CD4-positive, alpha-beta memory T cell (primary cell): ENCODE measurements at regions not wholly inside any gene's neighbourhood (a gene's known extent, or its start where the extent isn't known, plus 50 kb on each side); places are given as distances from the start of the nearest gene placed in this dataset.

Experiments used
- CTCF ChIA-PET: fragments of 350-600 bp; sonication (Branson Sonifier 250); formaldehyde crosslinking; loops from one replicate; lab custom pipeline; 2021; ENCODE audit warnings: inconsistent platforms; ENCODE audit not compliant: partially characterized antibody; lab: Charles Lee
- POLR2A ChIA-PET: fragments of 350-600 bp; sonication (Branson Sonifier 250); formaldehyde crosslinking; loops from one replicate; lab custom pipeline; 2021; ENCODE audit not compliant: partially characterized antibody; lab: Charles Lee
- DNase-seq, 5 donors: peaks; one replicate each; pipeline versions ENCODE4 v3.0.0 to v3.0.0-alpha.2; 2020 to 2022; ENCODE audit warnings: mixed read lengths in 1 of 5
- H3K27ac ChIP-seq: one replicate; pipeline ENCODE4 v1.7.0; 2013; ENCODE audit warnings: low read depth, low read length
- H3K27me3 ChIP-seq: 2 replicates; pipeline ENCODE4 v1.7.0; 2013; ENCODE audit warnings: mild to moderate bottlenecking, low read length, moderate library complexity; ENCODE audit not compliant: insufficient read depth
- H3K36me3 ChIP-seq: 2 replicates; pipeline ENCODE4 v1.7.0; 2013; ENCODE audit warnings: mild to moderate bottlenecking, low read length, moderate library complexity; ENCODE audit not compliant: insufficient read depth
- H3K4me1 ChIP-seq: 2 replicates; pipeline ENCODE4 v1.7.0; 2013; ENCODE audit warnings: mild to moderate bottlenecking, low read length, moderate library complexity; ENCODE audit not compliant: insufficient read depth
- H3K4me3 ChIP-seq, 2 donors: one replicate each; pipeline ENCODE4 v1.7.0; 2013; ENCODE audit warnings: low read length in 2 of 2, mild to moderate bottlenecking in 1 of 2
- H3K9me3 ChIP-seq, 2 donors: one replicate each; pipeline ENCODE4 v1.7.0; 2013; ENCODE audit warnings: low read length in 2 of 2, control low read depth in 1 of 2; ENCODE audit not compliant: control insufficient read depth in 1 of 2
- H3K27ac Mint-ChIP-seq, 7 donors: one replicate each; pipeline ENCODE4 v1.8.0; 2020 to 2021; ENCODE audit warnings: mixed read lengths in 7 of 7, mild to moderate bottlenecking in 6 of 7, inconsistent platforms in 3 of 7, moderate library complexity in 3 of 7
- H3K27me3 Mint-ChIP-seq, 2 donors: one replicate each; pipeline ENCODE4 v1.8.0; 2020 to 2021; ENCODE audit warnings: mixed read lengths in 2 of 2
- H3K36me3 Mint-ChIP-seq, 2 donors: one replicate each; pipeline ENCODE4 v1.8.0; 2020 to 2021; ENCODE audit warnings: mixed read lengths in 2 of 2, inconsistent platforms in 1 of 2, mild to moderate bottlenecking in 1 of 2
- H3K4me1 Mint-ChIP-seq, 4 donors: one replicate each; pipeline ENCODE4 v1.8.0; 2020 to 2021; ENCODE audit warnings: mixed read lengths in 4 of 4, mild to moderate bottlenecking in 1 of 4
- H3K4me3 Mint-ChIP-seq, 8 donors: one replicate each; pipeline ENCODE4 v1.8.0; 2020 to 2021; ENCODE audit warnings: mixed read lengths in 8 of 8, mild to moderate bottlenecking in 7 of 8, moderate library complexity in 6 of 8, inconsistent platforms in 3 of 8
- H3K9me3 Mint-ChIP-seq, 8 donors: one replicate each; pipeline ENCODE4 v1.8.0; 2020 to 2021; ENCODE audit warnings: mixed read lengths in 8 of 8, mild to moderate bottlenecking in 5 of 8, inconsistent platforms in 3 of 8, moderate library complexity in 1 of 8
- intact Hi-C: fragments of 100-400 bp; cut with micrococcal nuclease; formaldehyde crosslinking; loops from one replicate; pipeline ENCODE4 v1.15.1; 2023

DNA sequence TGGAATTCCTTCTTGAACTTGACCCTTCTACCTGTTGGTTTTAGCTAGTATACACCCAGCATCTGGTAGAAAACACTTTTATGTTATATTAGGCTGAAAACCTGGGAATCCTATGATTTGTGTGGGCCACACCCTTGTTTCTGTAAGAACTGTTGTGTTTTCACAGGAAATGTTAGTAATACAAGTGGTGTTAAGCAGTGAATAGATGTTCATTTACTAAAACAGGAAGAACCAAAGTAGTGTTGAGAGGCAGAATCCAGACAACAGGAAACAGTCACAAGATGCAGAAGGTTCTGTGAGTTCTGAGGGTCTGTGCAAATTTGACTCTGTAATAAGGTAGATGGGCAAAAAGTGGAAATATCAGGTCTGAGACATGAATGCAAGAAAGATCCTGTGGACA is 73.0 kb upstream of the RAI14 start:
- H3K4me1 Mint-ChIP-seq: peaks cover 0 to 4% (median under 1%) of the 10 kb centered on the region in 4 donors
- H3K27me3 Mint-ChIP-seq: peaks cover 17 to 26% of the 10 kb centered on the region in 2 donors
- intact Hi-C loops: no loop called here
- no peaks in the 10 kb centered on the region for H3K36me3 Mint-ChIP-seq
- Histone ChIP-seq H3K27ac (no peak overlapping the region), H3K9me3 (no peaks in the 10 kb centered on the region), H3K4me3 (no peak overlapping the region), H3K36me3 (no peaks in the 10 kb centered on the region), H3K27me3 (no peaks in the 10 kb centered on the region), H3K4me1 (no peaks in the 10 kb centered on the region)
- peaks cover 0 to 3% (median 0%) of the 10 kb centered on the region in 8 donors for H3K9me3 Mint-ChIP-seq
- H3K27ac Mint-ChIP-seq: no peak overlapping the region
- POLR2A ChIA-PET: no interaction called here
- H3K4me3 Mint-ChIP-seq: no peak overlapping the region
- DNase-seq: no peak
- CTCF ChIA-PET: interaction anchor here (1.2 kb wide), 1 partner anchor 9 kb away, joined by 3 read pairs; no protein-coding TSS in a partner anchor

DNA sequence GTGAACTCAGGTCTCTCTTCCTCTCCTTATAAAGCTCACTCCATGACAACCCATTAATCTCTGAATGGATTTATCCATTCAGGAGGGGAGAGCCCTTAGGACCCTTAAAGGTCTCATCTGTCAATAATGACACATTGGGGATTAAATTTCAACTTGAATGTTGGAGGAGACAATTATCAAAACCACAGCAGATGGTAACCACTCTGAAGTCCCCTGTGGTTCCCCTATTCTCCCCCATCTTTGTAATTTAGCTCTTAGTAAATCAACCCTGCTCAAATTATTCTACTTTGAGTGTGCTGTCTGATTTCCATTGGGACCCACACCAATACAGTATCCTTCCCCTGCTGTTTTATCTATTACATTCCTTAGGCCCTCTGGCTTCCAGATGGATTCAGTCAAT is 72.0 kb upstream of the RAI14 start:
- no peaks in the 10 kb centered on the region for H3K36me3 ChIP-seq
- H3K4me1 Mint-ChIP-seq: peaks cover 0 to 4% (median under 1%) of the 10 kb centered on the region in 4 donors
- H3K27me3 Mint-ChIP-seq: peaks cover 17 to 30% of the 10 kb centered on the region in 2 donors
- no peaks in the 10 kb centered on the region for H3K9me3 ChIP-seq
- no peak overlapping the region for H3K27ac ChIP-seq
- intact Hi-C loops: no loop called here
- H3K9me3 Mint-ChIP-seq: peaks cover 0 to 3% (median 0%) of the 10 kb centered on the region in 8 donors
- DNase-seq: no peak
- H3K27ac Mint-ChIP-seq: no peak overlapping the region
- POLR2A ChIA-PET: no interaction called here
- H3K36me3 Mint-ChIP-seq: no peaks in the 10 kb centered on the region
- no peaks in the 10 kb centered on the region for H3K27me3 ChIP-seq
- CTCF ChIA-PET: no interaction called here
- no peaks in the 10 kb centered on the region for H3K4me1 ChIP-seq
- H3K4me3 Mint-ChIP-seq: no peak overlapping the region
- H3K4me3 ChIP-seq: no peak overlapping the region

DNA sequence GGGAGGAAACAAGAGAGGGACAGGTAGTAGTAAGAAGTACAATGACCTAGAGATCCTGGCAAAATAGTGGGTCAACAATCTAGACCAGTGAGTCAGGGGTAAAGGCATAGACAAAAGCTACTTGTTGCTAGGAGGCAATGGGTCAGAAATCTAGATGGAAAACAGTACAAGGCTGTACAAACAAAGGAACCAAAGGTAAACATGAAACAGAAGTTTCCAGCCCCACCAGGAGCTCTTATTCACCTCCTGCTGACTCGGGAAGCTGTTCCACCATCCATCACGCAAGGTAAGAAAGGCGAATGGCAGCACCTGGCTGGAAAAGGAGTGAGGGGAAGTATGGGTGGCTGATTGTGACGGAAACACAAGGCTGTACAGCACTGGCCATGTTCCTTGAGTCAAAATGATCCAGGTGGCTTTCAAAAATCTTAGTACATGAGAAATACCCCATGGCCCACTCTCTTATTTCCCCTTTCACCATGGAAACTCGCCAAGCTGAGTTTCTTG is 70.5 kb upstream of the RAI14 start:
- Histone ChIP-seq H3K4me3 (no peak overlapping the region), H3K4me1 (no peaks in the 10 kb centered on the region), H3K9me3 (no peaks in the 10 kb centered on the region), H3K27ac (no peak overlapping the region), H3K27me3 (no peaks in the 10 kb centered on the region), H3K36me3 (no peaks in the 10 kb centered on the region)
- no peaks in the 10 kb centered on the region for H3K36me3 Mint-ChIP-seq
- ChIA-PET POLR2A (no interaction called here), CTCF (no interaction called here)
- intact Hi-C loops: no loop called here
- H3K27ac Mint-ChIP-seq: peak overlapping the region in 1 of 7 donors; percentile 14
- H3K4me3 Mint-ChIP-seq: no peak overlapping the region
- DNase-seq: no peak
- no peaks in the 10 kb centered on the region for H3K9me3 Mint-ChIP-seq
- peaks cover 17 to 34% of the 10 kb centered on the region in 2 donors for H3K27me3 Mint-ChIP-seq
- peaks cover 0 to 4% (median under 1%) of the 10 kb centered on the region in 4 donors for H3K4me1 Mint-ChIP-seq

DNA sequence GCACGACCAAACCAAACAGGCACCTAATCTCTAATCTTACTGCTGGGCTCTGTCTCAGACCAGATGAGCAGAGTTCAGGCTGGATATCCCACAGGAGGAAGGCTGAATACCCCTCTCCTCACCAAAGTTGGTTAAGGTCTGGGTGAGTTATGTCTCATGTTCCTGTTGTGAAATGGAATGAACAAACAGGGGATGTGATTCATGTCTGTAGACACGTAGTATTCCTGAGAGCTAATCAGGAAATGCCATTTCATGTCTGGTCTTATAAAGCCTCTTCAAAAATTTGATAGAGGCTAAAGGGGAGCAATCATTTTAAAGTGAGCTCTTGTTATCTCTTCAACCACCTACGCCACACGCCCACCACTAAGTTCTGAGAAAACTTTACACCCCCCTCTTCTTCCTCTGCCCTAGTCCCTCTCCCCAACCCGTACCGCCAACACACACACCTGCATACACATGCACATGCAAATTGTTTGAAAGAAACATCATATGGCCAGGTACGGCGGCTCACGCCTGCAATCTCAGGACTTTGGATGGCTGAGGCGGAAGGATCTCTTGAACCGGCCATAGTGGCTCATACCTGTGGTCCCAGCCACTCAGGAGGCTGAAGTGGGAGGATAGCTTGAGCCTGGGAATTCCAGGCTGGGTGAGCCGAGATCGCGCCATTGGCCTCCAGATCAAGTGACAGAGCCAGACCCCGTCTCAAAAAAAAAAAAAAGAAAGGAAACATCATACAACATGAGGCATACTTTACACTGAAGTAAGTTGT is 69.8 kb upstream of the RAI14 start:
- H3K4me3 Mint-ChIP-seq: no peak overlapping the region
- ChIA-PET CTCF (no interaction called here), POLR2A (no interaction called here)
- no peaks in the 10 kb centered on the region for H3K36me3 Mint-ChIP-seq
- peaks cover 19 to 29% of the 10 kb centered on the region in 2 donors for H3K27me3 Mint-ChIP-seq
- Histone ChIP-seq H3K27me3 (no peaks in the 10 kb centered on the region), H3K4me3 (no peak overlapping the region), H3K4me1 (no peaks in the 10 kb centered on the region), H3K27ac (no peak overlapping the region), H3K36me3 (no peaks in the 10 kb centered on the region), H3K9me3 (no peaks in the 10 kb centered on the region)
- DNase-seq: no peak
- intact Hi-C loops: no loop called here
- no peak overlapping the region for H3K27ac Mint-ChIP-seq
- peaks cover 0 to 4% (median under 1%) of the 10 kb centered on the region in 4 donors for H3K4me1 Mint-ChIP-seq
- no peaks in the 10 kb centered on the region for H3K9me3 Mint-ChIP-seq

DNA sequence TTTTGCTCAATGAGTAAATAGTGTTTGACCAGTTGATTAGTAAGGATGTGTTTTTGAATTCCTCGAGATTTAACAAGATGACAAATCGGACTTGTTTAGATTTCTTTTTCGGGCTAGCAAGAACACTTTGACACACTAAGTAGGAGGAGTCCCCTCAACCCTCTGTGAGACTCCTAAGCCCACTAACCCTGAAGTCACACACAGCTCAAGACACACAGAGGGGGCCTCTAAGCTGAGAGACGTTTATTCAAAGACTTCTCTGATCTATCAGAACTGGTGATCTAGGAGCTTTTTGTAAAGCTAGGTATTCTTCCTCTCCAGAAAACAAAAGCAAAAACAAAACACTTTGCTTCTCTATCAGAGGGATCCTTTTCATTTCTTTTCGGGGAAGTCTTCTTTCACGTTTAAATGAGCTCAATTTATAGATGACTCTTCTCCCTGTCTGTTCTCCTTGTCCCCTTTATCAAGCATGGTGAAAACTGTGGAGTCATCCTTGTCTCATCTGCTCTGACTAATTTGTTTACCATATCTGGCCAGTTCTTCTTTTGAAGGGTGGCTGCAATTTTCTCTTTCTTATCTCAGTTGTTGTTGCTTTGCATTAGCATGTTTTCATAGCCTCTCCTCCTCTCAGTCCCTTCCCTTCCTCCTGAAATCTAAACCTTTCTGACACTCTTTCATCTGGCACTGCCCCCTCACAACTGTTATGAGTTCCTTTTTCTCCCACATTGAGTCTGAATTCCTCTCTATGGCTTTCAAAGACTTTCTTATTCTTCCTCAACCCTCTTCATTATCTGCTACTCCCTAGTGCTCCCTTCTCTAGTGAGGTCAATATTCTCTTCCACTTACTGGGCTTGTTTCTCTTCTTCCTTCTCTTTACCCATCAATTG is 68.5 kb upstream of the RAI14 start:
- CTCF ChIA-PET: no interaction called here
- intact Hi-C loops: no loop called here
- peaks cover 14 to 22% of the 10 kb centered on the region in 2 donors for H3K27me3 Mint-ChIP-seq

DNA sequence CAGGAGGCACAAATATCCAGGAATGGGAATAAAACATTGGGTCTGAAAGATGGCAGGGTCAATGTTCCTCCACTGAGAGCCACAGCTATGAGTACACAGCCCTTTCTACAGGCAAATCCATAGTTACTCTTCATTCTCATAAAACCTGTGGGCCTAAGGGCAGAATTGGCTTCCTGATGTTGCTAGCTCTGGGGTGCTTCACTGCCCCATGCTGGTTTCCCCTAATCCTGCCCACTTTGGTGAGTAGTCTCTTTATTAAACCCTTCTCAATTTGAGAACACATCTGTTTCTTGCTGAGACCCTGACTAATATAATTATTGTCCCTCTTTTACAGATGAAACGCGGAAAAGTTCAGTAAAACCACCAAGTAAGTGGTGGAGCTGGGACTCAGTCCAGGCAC is 66.3 kb upstream of the RAI14 start:
- Histone ChIP-seq H3K36me3 (no peaks in the 10 kb centered on the region), H3K9me3 (no peaks in the 10 kb centered on the region), H3K27me3 (no peaks in the 10 kb centered on the region), H3K27ac (no peak overlapping the region), H3K4me3 (no peak overlapping the region), H3K4me1 (no peaks in the 10 kb centered on the region)
- ChIA-PET CTCF (no interaction called here), POLR2A (no interaction called here)
- Mint-ChIP-seq H3K27me3 (peaks cover 14 to 17% of the 10 kb centered on the region in 2 donors), H3K36me3 (no peaks in the 10 kb centered on the region), H3K4me1 (peaks cover 0 to 4% (median under 1%) of the 10 kb centered on the region in 4 donors), H3K9me3 (no peaks in the 10 kb centered on the region), H3K4me3 (no peak overlapping the region), H3K27ac (no peak overlapping the region)
- DNase-seq: no peak
- intact Hi-C loops: no loop called here

More for the DNA sequence above, 68.5 kb upstream of the RAI14 start:
- peaks cover 0 to 4% (median under 1%) of the 10 kb centered on the region in 4 donors for H3K4me1 Mint-ChIP-seq
- H3K27ac ChIP-seq: no peak overlapping the region
- H3K27ac Mint-ChIP-seq: peak overlapping the region in 1 of 7 donors; percentile 66
- no peaks in the 10 kb centered on the region for H3K36me3 Mint-ChIP-seq
- no peak overlapping the region for H3K4me3 Mint-ChIP-seq
- DNase-seq: no peak
- H3K9me3 Mint-ChIP-seq: no peaks in the 10 kb centered on the region
- no peaks in the 10 kb centered on the region for H3K36me3 ChIP-seq
- H3K4me1 ChIP-seq: no peaks in the 10 kb centered on the region
- POLR2A ChIA-PET: no interaction called here
- H3K27me3 ChIP-seq: no peaks in the 10 kb centered on the region
- H3K4me3 ChIP-seq: no peak overlapping the region
- no peaks in the 10 kb centered on the region for H3K9me3 ChIP-seq

DNA sequence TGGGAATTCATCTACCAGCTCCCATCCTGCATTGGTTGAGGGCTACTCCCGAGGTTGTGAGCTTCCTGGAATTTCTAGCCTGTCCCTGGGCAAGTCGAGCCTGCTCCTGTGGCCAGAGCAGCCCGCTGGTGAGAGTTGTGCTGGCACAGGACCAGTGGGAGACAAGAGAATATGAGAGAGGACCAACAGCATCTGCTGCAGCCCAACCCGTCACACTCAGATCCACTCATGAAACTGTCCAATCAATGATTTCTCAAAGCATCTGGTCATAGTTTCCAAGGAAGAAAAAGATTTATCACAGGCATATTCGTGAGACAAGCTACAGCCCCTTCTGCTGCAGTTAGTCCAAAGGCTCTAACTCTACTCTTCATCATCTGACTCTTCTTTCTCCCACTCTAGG is 64.4 kb upstream of the RAI14 start:
- ChIA-PET POLR2A (no interaction called here), CTCF (interaction anchor here (1.3 kb wide), 1 partner anchor 9 kb away, joined by 3 read pairs; no protein-coding TSS in a partner anchor)
- Histone ChIP-seq H3K36me3 (no peaks in the 10 kb centered on the region), H3K4me3 (no peak overlapping the region), H3K9me3 (no peaks in the 10 kb centered on the region), H3K27ac (no peak overlapping the region), H3K4me1 (no peaks in the 10 kb centered on the region), H3K27me3 (no peaks in the 10 kb centered on the region)
- H3K27ac Mint-ChIP-seq: no peak overlapping the region
- DNase-seq: no peak
- H3K4me3 Mint-ChIP-seq: no peak overlapping the region
- no peaks in the 10 kb centered on the region for H3K9me3 Mint-ChIP-seq
- peaks cover 0 to 4% (median under 1%) of the 10 kb centered on the region in 4 donors for H3K4me1 Mint-ChIP-seq
- intact Hi-C loops: no loop called here
- no peaks in the 10 kb centered on the region for H3K36me3 Mint-ChIP-seq
- H3K27me3 Mint-ChIP-seq: peaks cover 8 to 9% of the 10 kb centered on the region in 2 donors
